Kasumi-1 (cell line): ENCODE measurements at regions not wholly inside any gene's neighbourhood (a gene's known extent, or its start where the extent isn't known, plus 50 kb on each side); places are given as distances from the start of the nearest gene placed in this dataset.

Source experiments
- DNase-seq, 2 experiments: peaks; one replicate each; lab custom pipeline; 2025; lab: John Stamatoyannopoulos, UW

DNA sequence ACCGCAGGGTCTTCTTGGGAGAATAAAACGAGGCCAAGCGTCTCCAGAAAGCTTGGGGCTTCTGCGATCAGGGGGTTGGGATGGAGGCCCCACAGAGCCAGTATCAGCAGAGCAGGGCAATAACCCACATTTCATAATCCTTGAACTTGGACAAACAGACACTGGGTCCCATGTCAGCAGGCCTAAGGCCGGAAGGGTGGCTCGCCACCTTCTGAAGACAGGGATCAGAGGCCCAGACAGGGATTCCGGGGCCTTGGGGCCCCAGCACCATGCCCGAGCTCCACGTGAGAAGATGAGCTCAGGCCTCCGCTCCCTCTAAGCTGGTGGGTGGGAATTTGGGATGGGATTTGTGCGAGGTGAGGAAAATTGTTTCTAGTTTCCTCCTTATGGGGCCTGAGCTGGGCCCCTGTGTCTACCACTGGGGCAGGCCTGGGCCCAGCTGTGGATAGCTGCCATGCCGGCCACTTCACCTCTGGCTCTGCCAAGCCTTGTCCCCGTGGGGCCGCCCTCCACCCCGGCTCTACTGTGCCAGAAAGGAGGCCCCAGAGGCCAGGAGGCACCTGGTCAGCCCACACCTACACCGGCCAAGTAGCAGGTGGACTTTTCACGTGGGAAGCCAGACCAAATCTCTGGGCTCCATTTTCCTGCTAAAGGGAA, 67.2 kb upstream of the DLK1 start:
- no peak for DNase-seq

- no peak for DNase-seq
Measured at GRCh38 chr14:100660498-100660881, 66.2 kb upstream of the DLK1 start.

DNA sequence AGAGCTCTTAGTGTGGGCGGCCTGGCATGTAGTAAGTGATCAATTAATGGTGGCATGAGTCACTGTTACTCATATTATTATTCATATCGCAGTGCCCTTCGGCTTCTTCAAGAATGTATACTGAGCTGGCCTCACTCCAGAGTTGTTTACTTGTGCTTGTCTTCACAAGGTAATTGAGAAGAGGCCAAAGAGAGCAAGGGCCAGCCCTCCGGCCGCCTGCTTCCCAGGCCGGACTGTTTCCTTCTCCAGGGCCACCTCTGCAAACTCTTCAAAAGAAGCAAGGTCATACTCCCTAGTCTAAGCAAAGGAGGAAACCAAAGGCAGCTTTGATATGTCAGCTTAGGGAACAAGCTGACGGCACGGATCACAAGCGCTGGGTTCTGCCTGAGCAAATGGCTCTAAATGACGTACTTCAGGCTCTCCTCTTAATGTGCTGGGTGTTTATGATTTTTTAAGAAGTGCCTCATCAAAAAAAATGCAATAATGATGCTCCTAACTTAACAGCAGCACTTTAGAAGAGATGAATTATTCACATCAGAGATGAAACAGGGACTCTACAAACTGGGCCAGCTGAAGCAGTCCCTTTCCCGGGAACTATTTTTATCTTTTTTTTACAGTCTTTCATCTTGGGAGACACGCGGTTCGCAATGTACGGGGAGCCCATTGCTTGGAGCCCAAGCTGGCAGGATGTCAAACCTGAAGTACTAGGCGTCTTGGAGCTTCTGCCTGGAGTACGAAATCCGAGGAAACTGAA, 65.6 kb upstream of the DLK1 start:
- DNase-seq: no peak

GRCh38 chr14:100662879-100663760, 63.6 kb upstream of the DLK1 start:
- DNase-seq: peak; percentile 66 to 70

DNA sequence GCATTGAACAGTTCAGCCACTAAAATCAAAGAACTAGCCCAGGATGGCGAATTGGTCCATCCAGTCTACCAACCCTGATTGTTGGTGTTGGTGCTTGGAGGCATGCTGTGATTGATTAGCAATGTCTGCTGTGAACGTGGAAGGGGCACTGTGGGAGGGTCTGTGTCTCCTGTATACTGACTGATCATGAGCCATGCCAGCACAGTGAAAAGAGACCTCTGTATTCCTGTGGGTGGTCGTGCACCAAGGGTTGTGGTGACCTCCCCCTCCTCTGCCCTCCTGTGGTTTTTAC, 63.0 kb upstream of the DLK1 start:
- DNase-seq: no peak

DNA sequence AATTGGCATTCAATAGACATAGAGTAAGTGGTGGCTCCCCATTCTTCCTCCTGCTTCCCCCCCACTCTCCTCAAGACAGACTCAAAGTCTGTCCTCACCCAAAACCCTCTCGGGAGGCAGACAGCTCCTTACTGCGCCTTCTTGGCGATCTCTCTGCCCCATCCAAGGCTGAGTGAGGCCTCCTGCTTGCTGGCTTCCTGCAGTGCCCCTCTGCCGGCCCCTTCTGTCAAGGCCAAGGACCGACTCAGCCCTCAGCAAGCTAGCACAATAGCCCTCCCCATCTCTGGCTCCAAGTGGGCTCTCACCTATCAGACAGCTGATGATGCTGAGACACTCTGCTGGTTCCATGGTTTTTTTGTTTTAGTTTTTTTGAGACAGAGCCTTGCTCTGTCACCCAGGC, 62.5 kb upstream of the DLK1 start:
- no peak for DNase-seq

DNA sequence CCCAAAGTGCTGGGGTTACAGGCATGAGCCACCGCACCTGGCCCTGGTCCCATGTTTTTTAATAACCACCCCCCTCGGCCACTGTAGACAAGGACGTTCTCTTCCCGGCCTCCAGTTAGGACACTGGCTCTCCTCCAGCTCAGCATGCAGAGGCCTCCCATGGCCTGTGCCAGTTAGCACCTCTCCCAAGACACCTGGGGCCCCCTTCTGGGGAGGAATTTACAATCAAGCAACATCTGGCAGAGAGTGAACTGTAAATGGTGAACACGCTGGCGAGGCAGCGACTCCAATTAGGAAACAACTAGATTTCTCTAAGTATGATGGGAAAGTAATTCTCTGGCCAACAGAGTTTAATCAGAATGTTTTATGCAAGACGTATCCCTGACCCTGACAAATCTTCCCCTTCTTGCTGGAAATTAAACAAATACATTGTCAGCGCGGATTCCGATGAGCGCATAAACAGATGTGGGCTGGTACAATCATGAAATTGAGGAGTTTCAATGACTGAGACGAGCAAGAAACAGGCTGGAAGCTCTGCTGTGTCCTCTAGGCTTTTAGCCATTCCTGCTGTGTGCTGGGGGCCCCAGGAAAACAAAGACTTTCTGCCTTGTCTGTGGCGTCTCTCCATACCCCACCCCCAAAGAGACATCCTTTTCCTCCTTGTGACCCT, 61.7 kb upstream of the DLK1 start:
- no peak for DNase-seq

DNA sequence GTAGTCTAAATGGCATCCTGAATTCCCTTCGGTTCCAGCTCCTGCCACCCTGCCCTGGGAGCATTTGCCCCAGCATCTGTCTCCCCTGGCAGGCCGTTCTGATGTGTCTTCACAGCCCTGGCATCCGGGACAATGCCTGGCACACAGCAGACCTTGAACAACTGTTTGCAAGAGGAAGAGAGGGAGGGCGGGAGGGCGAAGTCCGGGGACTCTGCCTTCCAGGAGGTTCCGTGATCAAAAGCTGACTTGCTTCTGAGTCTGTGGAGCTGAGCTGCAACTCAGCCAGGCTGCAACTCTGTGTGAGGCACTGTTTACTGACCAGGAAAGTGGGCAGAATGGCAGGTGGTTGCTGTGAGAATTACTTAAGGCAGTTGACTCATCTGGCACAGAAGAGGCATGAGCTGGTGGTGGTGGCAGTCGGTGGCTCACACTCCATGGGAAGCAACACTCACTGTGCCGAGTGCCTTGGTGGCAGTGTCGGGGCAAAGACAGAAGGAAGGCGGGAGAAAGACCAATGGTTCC, 61.1 kb upstream of the DLK1 start:
- no peak for DNase-seq

GRCh38 chr14:100666403-100666802, 60.3 kb upstream of the DLK1 start:
- no peak for DNase-seq

- no peak for DNase-seq
Measured at GRCh38 chr14:100666851-100667250, 59.8 kb upstream of the DLK1 start.

- DNase-seq: no peak
Measured at GRCh38 chr14:100667656-100668055, 59.0 kb upstream of the DLK1 start.

DNA sequence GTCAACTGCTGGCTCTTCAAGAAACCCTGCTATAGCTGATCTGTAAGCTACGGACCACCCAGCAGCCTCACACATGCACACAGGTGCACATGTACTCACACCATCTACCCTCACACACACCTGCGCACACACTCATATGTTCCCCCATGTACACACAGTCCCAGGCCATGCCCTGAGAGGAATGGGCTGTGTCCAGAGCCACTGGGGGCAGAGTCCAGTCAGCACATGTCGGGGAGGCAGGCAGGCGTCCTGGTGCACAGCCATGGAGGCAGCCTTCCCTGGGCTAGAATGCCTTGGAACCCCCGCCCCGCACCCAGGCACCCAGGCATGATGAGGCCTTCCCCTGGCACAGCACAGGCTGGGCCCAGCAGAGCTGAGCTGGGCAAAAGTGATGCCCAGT, 58.3 kb upstream of the DLK1 start:
- no peak for DNase-seq

- DNase-seq: peak; percentile 78 to 87
Measured at GRCh38 chr14:100669011-100669412, 57.7 kb upstream of the DLK1 start.

DNA sequence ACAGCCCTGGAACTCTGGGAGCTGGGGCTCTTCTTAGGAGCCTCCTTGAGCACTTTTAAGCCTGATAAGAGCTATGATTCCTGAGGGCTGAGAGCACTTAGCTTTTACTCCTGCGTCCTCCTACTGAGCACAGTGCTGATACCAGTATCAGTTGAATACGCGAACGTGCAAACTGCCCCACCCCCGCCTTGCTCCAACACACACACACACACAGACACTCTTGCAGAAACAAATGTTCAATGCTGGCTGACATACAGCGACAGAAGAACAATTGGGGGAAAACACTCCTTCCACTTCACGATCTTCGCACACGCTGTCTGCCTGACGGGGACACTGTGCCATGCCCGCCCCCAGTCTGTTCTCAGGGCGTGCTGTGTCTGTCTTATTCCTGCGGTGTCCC, 57.2 kb upstream of the DLK1 start:
- peak; percentile 31 to 67 for DNase-seq

GRCh38 chr14:100670017-100670752, 56.5 kb upstream of the DLK1 start:
- DNase-seq: peak in 1 of 2 experiments; percentile 24

DNA sequence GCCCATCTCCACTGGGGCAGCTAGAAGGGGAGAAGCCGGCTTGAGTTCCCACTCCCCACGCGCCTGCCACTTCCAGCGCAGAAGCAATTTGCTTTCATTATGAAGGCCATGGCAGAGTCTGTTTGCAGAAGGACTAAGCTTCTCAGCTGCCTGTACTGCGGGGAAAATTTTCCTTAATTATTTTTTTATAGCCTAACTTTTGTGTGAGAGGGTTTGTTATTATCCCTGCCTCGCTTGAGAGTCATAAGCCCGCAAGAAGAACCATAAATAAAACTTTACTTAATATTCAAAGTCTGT, 56.0 kb upstream of the DLK1 start:
- DNase-seq: no peak

GRCh38 chr14:100671386-100671901, 55.2 kb upstream of the DLK1 start:
- DNase-seq: no peak

GRCh38 chr14:100671906-100672305, 54.8 kb upstream of the DLK1 start:
- no peak for DNase-seq

DNA sequence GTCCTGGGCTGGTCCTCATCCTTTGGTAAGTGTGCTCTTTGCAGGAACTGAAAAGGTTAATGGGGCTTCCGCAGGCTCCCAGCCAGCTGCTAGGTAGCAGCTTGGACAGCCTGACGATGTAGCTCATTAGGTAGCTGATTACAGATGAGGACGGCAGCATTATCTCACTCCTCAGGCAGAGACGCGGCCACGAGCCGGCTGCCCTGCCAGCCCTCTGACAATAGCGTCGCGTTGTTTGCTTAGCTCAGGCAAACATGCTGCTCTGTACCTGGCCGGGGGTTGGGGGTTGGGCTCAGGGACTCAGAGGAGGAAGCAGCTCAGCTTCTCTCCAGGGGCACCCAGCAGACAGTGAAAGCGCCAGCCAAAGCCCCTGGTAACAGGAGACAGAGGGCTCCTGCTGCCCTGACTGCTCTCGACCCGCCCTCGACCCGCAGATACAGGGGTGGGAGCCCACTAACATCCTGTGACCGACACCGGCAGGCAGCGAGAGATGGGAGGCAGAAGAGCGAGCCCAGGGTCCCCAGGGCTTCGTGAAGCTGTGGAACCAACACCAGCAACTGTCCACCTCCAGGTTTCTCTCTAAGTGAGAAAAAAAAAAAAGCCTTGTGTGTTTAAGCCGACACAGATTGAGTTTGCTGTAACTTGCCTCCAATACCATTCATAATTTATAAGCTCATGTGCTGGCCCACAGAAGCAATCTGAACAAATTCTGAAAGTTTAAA, 53.4 kb upstream of the DLK1 start:
- no peak for DNase-seq

DNA sequence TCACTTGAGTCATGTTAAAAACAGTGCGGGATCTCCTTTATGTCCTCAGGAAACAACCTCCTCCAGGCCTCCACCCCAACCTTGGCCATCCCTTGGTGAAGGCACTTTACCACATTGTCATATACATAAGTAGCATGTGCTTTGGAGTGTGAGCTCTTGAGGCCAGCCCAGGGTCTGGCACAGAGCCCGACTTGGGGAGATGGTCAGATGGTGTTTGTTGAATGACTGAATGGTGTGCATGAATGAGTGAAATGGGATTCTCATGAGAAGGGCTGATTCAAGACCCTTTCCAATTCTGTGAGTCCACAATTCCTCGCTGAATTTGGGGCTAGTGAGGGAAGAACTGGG, 52.9 kb upstream of the DLK1 start:
- DNase-seq: no peak

DNA sequence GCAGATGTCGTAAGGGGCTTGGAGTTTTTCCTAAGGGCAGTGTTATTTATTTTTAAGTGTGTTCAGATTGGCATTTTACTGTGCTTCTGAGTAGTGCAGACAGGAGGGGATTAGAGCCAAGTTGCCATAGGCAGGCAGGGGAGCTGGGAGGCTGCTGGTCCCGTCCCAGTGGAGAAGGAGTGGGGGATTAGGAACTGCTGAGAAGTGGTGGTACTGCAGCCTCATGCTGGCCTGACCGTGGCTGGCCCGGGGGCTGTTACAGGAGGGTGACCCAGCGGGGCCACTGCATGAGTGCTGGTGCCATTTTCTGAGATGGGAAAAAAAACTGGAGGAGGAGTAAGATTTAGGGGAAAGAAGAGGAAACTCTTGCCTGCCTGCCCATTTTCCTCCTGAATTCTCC, 52.3 kb upstream of the DLK1 start:
- no peak for DNase-seq
